ENCODE measurements at regions not wholly inside any gene's neighbourhood (a gene's known extent, or its start where the extent isn't known, plus 50 kb on each side); places are given as distances from the start of the nearest gene placed in this dataset.

GRCh38 chr3:127483902-127484591 lies 106.5 kb downstream of the TPRA1 start:
- Histone ChIP-seq H3K4me3 (ENCODE audit: low read length) (no peak overlapping the region), H3K9me2 (ENCODE audit: insufficient read depth, low read length) (no peaks in the 10 kb centered on the region), H3F3A (ENCODE audit: insufficient read depth, low read length, poor library complexity, severe bottlenecking) (no peaks in the 10 kb centered on the region), H4K20me1 (ENCODE audit: insufficient read depth) (no peaks in the 10 kb centered on the region), H3K36me3 (ENCODE audit: insufficient read depth, low read length) (no peaks in the 10 kb centered on the region), H3K27me3 (ENCODE audit: insufficient read depth, low read depth, low read length) (no peaks in the 10 kb centered on the region), H3K27ac (ENCODE audit: low read length) (no peak overlapping the region), H3K9ac (ENCODE audit: low read length) (no peak overlapping the region), H3K79me2 (replicated peaks; ENCODE audit: insufficient read depth, low read length) (no peaks in the 10 kb centered on the region), H3K9me3 (ENCODE audit: low read length) (no peaks in the 10 kb centered on the region), H3K4me2 (ENCODE audit: low read length) (no peak overlapping the region), H2AFZ (ENCODE audit: low read depth, low read length) (no peak overlapping the region)
- TF ChIP-seq MXI1 (conservative IDR thresholded peaks at IDR 0.05; ENCODE audit: poor library complexity, severe bottlenecking) = no peak

- Histone ChIP-seq H3K27me3 (ENCODE audit: insufficient read depth, low read depth, low read length) (no peaks in the 10 kb centered on the region), H3K4me2 (ENCODE audit: low read length) (no peak overlapping the region), H3K27ac (ENCODE audit: low read length) (no peak overlapping the region), H3F3A (ENCODE audit: insufficient read depth, low read length, poor library complexity, severe bottlenecking) (no peaks in the 10 kb centered on the region), H3K9me3 (ENCODE audit: low read length) (no peaks in the 10 kb centered on the region), H4K20me1 (ENCODE audit: insufficient read depth) (no peaks in the 10 kb centered on the region), H3K36me3 (ENCODE audit: insufficient read depth, low read length) (no peaks in the 10 kb centered on the region), H3K9me2 (ENCODE audit: insufficient read depth, low read length) (no peaks in the 10 kb centered on the region), H3K9ac (ENCODE audit: low read length) (no peak overlapping the region), H3K79me2 (replicated peaks; ENCODE audit: insufficient read depth, low read length) (no peaks in the 10 kb centered on the region), H2AFZ (ENCODE audit: low read depth, low read length) (no peak overlapping the region), H3K4me3 (ENCODE audit: low read length) (no peak overlapping the region)
- TF ChIP-seq RAD21 (conservative IDR thresholded peaks at IDR 0.05) (no peak), TAF1 (IDR thresholded peaks at IDR 0.05; ENCODE audit: low read depth) (no peak), EP300 (conservative IDR thresholded peaks at IDR 0.05; ENCODE audit: poor library complexity, severe bottlenecking) (no peak), POLR2AphosphoS5 (IDR thresholded peaks at IDR 0.05) (no peak), CTCF (IDR thresholded peaks at IDR 0.05; ENCODE audit: poor library complexity, severe bottlenecking) (no peak), SMC3 (conservative IDR thresholded peaks at IDR 0.05; ENCODE audit: poor library complexity) (no peak), MXI1 (conservative IDR thresholded peaks at IDR 0.05; ENCODE audit: poor library complexity, severe bottlenecking) (no peak)
Measured at GRCh38 chr3:127483005-127483641, 107.4 kb downstream of the TPRA1 start.

- Histone ChIP-seq H3F3A (ENCODE audit: insufficient read depth, low read length, poor library complexity, severe bottlenecking) (no peaks in the 10 kb centered on the region), H3K36me3 (ENCODE audit: insufficient read depth, low read length) (no peaks in the 10 kb centered on the region), H3K9ac (ENCODE audit: low read length) (no peak overlapping the region), H3K27me3 (ENCODE audit: insufficient read depth, low read depth, low read length) (no peaks in the 10 kb centered on the region), H4K20me1 (ENCODE audit: insufficient read depth) (no peaks in the 10 kb centered on the region), H3K9me2 (ENCODE audit: insufficient read depth, low read length) (no peaks in the 10 kb centered on the region), H3K9me3 (ENCODE audit: low read length) (no peaks in the 10 kb centered on the region), H3K79me2 (replicated peaks; ENCODE audit: insufficient read depth, low read length) (no peaks in the 10 kb centered on the region), H3K4me2 (ENCODE audit: low read length) (no peak overlapping the region), H3K4me3 (ENCODE audit: low read length) (no peak overlapping the region), H2AFZ (ENCODE audit: low read depth, low read length) (no peak overlapping the region), H3K27ac (ENCODE audit: low read length) (no peak overlapping the region)
- TF ChIP-seq RAD21 (conservative IDR thresholded peaks at IDR 0.05) (no peak), TAF1 (IDR thresholded peaks at IDR 0.05; ENCODE audit: low read depth) (no peak), CTCF (IDR thresholded peaks at IDR 0.05; ENCODE audit: poor library complexity, severe bottlenecking) (no peak), EP300 (conservative IDR thresholded peaks at IDR 0.05; ENCODE audit: poor library complexity, severe bottlenecking) (no peak), EZH2 (IDR thresholded peaks at IDR 0.05; ENCODE audit: borderline replicate concordance, insufficient read depth, low read length, poor library complexity, severe bottlenecking) (no peak), MXI1 (conservative IDR thresholded peaks at IDR 0.05; ENCODE audit: poor library complexity, severe bottlenecking) (no peak), POLR2AphosphoS5 (IDR thresholded peaks at IDR 0.05) (no peak), SMC3 (conservative IDR thresholded peaks at IDR 0.05; ENCODE audit: poor library complexity) (no peak), REST (IDR thresholded peaks at IDR 0.05; ENCODE audit: borderline replicate concordance) (no peak)
Measured at GRCh38 chr3:127482216-127483004, 108.1 kb downstream of the TPRA1 start.

Data from neural cell (in vitro differentiated cells).